ENCODE measurements at regions not wholly inside any gene's neighbourhood (a gene's known extent, or its start where the extent isn't known, plus 50 kb on each side); places are given as distances from the start of the nearest gene placed in this dataset.

- DNase-seq (ENCODE audit: extremely low spot score, insufficient read length, low read depth) (no peak), FAIRE-seq (no peak)
Measured at GRCh38 chr2:13128139-13128538, 411.4 kb downstream of the TRIB2 start.

DNA sequence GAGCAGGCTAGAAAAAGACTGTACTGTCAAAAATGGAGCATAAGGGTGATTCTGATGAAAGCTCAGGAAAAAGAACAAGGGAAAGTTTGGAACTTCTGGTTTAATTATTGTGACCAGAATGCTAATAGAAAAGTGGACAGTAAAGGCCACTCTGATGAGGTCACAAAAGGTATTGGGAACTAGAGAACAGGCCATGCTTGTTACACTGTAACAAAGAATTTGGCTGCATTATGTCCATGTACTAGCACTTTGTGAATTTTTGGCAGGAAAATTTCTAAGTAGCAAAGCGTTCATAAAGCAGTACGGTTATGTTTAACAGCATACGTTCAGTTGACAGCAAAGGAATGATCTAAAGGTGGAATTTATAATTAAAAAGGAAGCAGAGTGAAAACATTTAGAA lies 418.6 kb downstream of the TRIB2 start:
- no peak for FAIRE-seq

GRCh38 chr2:13135856-13136255 lies 419.1 kb downstream of the TRIB2 start:
- no peak for FAIRE-seq
- DNase-seq (ENCODE audit: extremely low spot score, insufficient read length, low read depth), result no peak

More for the DNA sequence above, 418.6 kb downstream of the TRIB2 start:
- no peak for DNase-seq (ENCODE audit: extremely low spot score, insufficient read length, low read depth)

DNA sequence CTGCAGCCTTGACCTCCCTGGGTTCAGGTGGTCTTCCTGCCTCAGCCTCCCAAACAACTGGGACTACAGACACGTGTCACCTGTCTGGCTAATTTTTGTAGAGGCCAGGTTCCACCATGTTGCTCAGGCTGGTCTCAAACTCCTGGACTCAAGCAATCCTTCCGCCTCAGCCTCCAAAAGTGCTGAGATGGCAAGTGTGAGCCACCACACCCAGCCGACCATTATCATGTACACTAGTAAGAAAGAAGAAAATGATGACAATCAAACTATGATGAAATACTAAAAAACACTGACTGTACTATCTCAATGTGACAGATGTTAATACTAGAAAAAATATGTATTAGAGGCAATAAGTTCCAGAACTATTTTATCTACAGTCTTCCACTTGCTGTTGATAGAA lies 420.9 kb downstream of the TRIB2 start:
- DNase-seq (ENCODE audit: extremely low spot score, insufficient read length, low read depth), result no peak
- no peak for FAIRE-seq

GRCh38 chr2:13141315-13141714 lies 424.6 kb downstream of the TRIB2 start:
- no peak for DNase-seq (ENCODE audit: extremely low spot score, insufficient read length, low read depth)
- FAIRE-seq, result no peak

- DNase-seq (ENCODE audit: extremely low spot score, insufficient read length, low read depth) (no peak), FAIRE-seq (no peak)
Measured at GRCh38 chr2:13143451-13143850, 426.7 kb downstream of the TRIB2 start.

DNA sequence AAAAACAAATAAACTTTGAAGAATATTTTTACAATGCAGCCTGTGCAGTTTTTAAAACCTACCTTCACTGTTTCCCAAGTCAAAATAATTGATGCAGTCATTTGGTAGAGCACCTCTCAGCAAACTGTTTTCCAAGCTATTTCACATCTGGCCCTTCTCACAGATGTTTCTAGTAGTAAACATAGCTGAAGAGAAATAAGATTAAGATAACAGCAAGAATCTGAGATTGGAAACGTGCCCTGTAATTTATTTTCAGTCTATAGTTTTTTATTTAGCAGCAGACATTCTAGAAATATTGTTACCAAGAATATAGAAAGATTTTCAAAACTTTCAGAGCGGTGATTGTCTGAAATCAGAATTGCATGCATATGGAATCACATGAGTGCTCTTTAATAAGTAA lies 440.2 kb downstream of the TRIB2 start:
- FAIRE-seq (no peak), DNase-seq (ENCODE audit: extremely low spot score, insufficient read length, low read depth) (no peak)

DNA sequence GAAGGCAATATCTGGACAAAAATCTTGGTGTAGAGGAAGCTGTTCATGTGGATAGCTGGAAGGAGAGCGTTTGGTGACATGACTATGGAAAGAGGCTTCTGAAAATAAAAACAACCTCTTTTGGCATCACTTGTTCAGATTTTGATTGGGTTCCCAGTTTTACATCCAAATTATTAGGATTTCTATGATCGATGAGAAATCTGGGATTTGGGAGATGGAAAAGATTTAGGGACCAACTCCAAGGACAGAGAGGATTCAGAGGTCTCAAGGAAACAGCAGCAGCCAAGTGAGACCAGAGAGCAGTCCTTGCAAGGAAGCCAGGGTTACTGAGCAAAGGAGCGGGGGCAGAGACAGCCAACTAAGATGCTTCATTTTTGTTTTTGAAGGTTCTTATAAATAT lies 441.7 kb downstream of the TRIB2 start:
- DNase-seq (ENCODE audit: extremely low spot score, insufficient read length, low read depth) (no peak), FAIRE-seq (no peak)

DNA sequence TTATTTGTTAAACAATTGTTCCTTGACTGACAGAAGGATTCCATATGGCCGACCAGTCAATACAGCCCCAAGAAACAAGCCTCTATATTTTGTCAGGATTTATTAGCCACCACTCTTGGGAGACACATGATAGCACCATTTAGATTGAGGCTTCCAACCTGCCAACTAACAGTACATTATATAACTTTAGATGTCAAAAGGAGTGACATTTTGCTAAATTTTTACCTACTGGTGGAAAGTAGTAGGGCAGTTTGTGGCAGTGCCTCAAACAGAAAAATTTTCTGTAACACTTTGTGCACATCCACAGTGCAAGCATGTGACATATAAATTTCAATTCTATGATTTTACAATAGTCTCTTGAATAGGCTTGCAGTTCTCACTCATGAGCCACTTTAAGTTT lies 464.0 kb downstream of the TRIB2 start:
- FAIRE-seq, result no peak

DNA sequence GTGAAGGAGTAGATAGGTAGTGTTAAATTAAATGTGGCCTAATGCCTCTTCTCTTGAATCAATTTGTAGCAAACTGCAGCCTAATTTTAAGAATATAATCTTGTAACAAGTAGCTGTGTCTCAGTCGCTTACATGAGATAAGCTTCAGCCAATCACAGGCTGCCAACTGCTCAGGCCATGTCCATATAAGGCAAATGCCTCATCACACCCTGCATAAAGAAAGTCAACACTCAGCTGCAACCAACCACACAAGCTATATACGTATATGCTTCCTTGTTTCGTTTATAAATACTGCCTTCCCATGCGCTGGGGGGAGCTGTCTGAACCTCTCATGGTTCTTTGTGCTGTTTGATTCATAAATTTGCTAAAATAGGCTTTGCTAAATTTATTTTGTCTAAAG lies 476.3 kb downstream of the TRIB2 start:
- FAIRE-seq (peak; percentile 38), DNase-seq (ENCODE audit: extremely low spot score, insufficient read length, low read depth) (no peak)

More for the DNA sequence above, 464.0 kb downstream of the TRIB2 start:
- DNase-seq (ENCODE audit: extremely low spot score, insufficient read length, low read depth), result no peak

- peak; percentile 41 for FAIRE-seq
Measured at GRCh38 chr2:13193900-13194299, 477.2 kb downstream of the TRIB2 start.

DNA sequence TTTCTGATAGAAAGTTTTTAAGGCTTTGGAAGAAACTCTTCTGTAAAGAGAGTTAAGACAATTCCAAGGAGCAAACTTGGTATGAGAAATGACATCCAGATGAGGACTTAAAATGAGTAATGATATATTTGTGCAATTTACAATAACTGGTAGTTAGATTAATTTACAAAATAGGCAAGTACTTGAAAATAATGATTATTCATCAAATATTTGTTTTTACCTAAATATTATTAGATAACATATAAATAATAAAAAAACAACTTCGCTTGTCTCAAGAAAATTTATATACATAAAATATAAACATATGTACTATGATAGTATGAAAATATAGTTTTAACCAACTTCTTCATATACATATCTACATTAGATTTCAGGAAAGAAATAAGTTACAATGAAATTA lies 478.5 kb downstream of the TRIB2 start:
- FAIRE-seq (no peak), DNase-seq (ENCODE audit: extremely low spot score, insufficient read length, low read depth) (no peak)

More at GRCh38 chr2:13193900-13194299, 477.2 kb downstream of the TRIB2 start:
- DNase-seq (ENCODE audit: extremely low spot score, insufficient read length, low read depth), result peak; percentile 1

DNA sequence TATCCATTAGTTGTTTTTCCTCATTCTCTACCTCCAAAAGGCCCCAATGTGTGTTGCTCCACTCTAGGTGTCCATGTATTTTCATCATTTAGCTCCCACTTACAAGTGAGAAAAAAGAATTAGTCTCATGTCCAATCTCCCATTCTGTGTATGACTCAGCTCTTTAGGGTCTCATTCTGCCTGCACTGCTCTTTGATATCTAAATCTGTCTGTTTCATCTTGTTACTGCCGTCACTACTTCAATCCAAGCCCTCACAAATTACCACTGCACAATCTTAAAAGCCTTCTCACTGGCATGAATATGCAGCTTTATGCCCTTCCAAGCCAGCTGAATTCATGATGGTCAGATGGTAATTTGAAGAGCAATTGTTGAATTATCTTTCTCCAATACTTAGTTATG lies 480.5 kb downstream of the TRIB2 start:
- no peak for FAIRE-seq
- DNase-seq (ENCODE audit: extremely low spot score, insufficient read length, low read depth), result no peak

DNA sequence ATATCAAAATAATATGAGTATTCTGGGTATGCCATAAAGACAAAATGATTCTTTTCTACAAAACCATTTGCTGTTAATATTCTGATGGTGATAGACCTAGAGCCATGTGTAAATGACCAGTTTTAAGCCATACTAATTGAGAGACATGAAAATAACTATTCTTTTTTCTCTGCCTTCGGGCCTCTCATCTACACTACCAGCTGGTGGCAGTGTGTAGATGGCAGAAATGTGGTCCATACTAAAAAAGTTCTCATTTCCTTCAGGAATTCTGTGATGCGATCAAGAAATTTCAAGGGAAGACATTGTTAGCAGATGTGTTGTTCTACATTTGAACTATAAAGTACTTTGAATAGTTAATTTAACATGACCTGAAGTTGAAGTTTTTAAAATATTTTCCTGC lies 485.2 kb downstream of the TRIB2 start:
- DNase-seq (ENCODE audit: extremely low spot score, insufficient read length, low read depth) (no peak), FAIRE-seq (no peak)

GRCh38 chr2:13212115-13212514 lies 495.4 kb downstream of the TRIB2 start:
- DNase-seq (ENCODE audit: extremely low spot score, insufficient read length, low read depth), result no peak
- FAIRE-seq, result no peak

DNA sequence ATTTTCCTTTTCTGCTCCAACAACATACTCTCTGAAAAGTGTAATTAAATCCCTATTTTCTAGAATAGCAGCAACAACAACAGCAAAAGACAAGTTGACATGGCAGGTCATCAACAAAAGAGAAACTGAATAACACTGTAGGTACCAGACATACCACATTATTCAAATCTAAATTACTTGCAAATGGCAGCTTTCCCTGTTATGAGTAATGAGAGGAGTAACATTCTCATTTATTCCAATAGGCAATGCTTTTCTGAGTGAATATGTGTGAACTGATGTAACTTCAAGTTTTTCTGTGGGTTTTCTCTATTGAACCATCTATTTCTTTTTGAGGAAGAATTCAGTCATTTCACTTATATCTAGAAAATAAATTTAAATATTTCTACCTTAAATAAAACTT lies 501.5 kb downstream of the TRIB2 start:
- DNase-seq (ENCODE audit: extremely low spot score, insufficient read length, low read depth) (no peak), FAIRE-seq (no peak)

DNA sequence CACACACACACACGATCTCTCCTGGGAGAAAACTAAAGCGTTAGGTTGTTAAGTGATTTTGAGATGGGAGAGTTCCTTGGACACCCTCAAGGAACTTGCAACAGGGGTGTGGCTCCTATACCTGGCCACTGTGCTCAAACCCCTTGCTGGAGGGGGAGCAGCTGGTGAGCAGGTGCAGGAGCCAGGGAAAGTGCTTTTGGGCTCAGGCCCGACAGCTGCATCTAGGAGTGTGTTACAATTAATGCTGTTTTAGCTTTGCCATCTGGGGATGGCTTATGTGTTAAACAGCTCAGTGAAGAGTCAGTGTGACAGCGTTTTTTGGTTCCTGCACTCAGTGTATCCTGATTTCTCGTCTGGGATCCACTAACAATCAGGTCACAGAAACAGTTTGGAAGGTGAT lies 510.8 kb downstream of the TRIB2 start:
- no peak for FAIRE-seq
- DNase-seq (ENCODE audit: extremely low spot score, insufficient read length, low read depth), result no peak

- FAIRE-seq (no peak), DNase-seq (ENCODE audit: extremely low spot score, insufficient read length, low read depth) (no peak)
Measured at GRCh38 chr2:13230221-13230620, 513.5 kb downstream of the TRIB2 start.

GRCh38 chr2:13240061-13240460 lies 523.3 kb downstream of the TRIB2 start:
- no peak for DNase-seq (ENCODE audit: extremely low spot score, insufficient read length, low read depth)
- FAIRE-seq, result no peak

DNA sequence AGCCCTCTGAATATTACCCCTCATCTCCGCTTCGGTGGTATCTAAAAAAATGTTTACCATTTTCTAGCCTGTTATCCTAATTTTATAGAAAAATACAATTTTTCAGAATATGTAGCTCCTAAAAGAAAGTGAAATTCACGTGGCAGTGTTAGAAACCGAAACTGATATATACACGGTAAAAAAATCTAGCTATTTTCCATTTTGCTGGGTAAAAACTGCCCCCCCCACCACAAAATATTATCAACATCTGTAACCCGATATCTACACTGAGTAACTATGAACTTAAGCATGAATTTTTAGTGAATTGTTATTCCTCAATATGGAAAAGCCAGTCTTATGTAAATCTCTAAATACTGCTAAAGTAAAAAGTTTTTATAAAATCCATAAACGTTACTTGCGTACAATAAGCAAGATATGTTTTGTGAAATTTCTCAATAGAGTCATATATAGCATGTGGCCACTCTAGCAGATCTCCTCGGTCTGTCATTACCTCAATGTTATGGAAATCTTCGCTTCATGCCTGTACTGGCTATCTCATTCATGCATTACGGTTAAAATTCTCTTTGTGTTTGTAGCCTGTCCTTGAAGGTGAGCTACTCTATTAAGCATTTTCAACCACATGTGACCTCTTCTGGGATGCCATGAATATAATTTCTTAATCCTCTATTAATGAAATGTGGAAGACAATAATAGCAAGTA lies 524.2 kb downstream of the TRIB2 start:
- no peak for DNase-seq (ENCODE audit: extremely low spot score, insufficient read length, low read depth)
- FAIRE-seq, result peak; percentile 41

DNA sequence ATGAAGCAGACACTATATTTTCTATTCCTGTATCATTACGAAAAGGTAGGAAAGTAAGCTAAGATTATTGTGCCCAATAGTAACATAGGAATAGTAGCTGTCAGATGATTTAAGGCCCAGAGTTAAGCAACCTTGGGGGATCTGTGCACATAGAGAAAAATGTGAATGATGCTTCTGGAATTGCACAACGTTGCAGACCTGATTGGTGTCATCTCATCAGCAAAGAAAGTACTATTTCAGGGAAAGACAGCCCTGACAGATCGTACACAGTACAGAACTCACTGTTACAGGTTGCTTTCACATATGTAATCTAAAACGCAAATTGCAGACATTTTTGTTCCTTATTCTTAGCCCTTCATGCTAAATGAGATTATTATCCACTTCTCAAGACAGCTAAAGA lies 535.9 kb downstream of the TRIB2 start:
- no peak for FAIRE-seq
- DNase-seq (ENCODE audit: extremely low spot score, insufficient read length, low read depth), result no peak

- FAIRE-seq, result no peak
- DNase-seq (ENCODE audit: extremely low spot score, insufficient read length, low read depth), result no peak
Measured at GRCh38 chr2:13255485-13255884, 538.7 kb downstream of the TRIB2 start.

Data from GM18507 (cell line).